ENCODE measurements at regions not wholly inside any gene's neighbourhood (a gene's known extent, or its start where the extent isn't known, plus 50 kb on each side); places are given as distances from the start of the nearest gene placed in this dataset.

GRCh38 chr15:67922106-67922675 lies 82.3 kb upstream of the RNU6-1 start:
- ChIA-PET CTCF (no interaction called here), POLR2A (no interaction called here)
- H3K36me3 ChIP-seq (ENCODE audit: control insufficient read depth in 2 of 2, insufficient read depth in 1 of 2, low read length in 2 of 2), result no peaks in the 10 kb centered on the region
- peaks cover 3% of the 10 kb centered on the region; the same call in 1 of the 2 replicates for H3K4me1 ChIP-seq (ENCODE audit: control insufficient read depth, insufficient read depth, low read length)
- H3K9me3 ChIP-seq (ENCODE audit: control insufficient read depth, insufficient read depth, low read depth, low read length), result no peaks in the 10 kb centered on the region
- TF ChIP-seq ZNF366 (tag by site-specific recombination; conservative IDR thresholded peaks at IDR 0.05) (no peak), ZNF529 (tag by site-specific recombination; IDR thresholded peaks at IDR 0.05; ENCODE audit: insufficient replicate concordance) (no peak), ATF2 (tag by site-specific recombination; IDR thresholded peaks at IDR 0.05; ENCODE audit: low read depth) (no peak), ZNF350 (tag by site-specific recombination; IDR thresholded peaks at IDR 0.05) (no peak), ZNF175 (tag by site-specific recombination; IDR thresholded peaks at IDR 0.05) (no peak)
- no peak overlapping the region for H3K4me3 ChIP-seq (ENCODE audit: low read depth, low read length)
- no peak overlapping the region for H3K27ac ChIP-seq (ENCODE audit: extremely low read depth, low read depth, low read length)

- Histone ChIP-seq H3K4me3 (ENCODE audit: low read depth, low read length) (no peak overlapping the region), H3K9me3 (ENCODE audit: control insufficient read depth, insufficient read depth, low read depth, low read length) (no peaks in the 10 kb centered on the region), H3K27ac (ENCODE audit: extremely low read depth, low read depth, low read length) (no peak overlapping the region), H3K4me1 (ENCODE audit: control insufficient read depth, insufficient read depth, low read length) (peaks cover 6% of the 10 kb centered on the region), H3K36me3 (ENCODE audit: control insufficient read depth in 2 of 2, insufficient read depth in 1 of 2, low read length in 2 of 2) (no peaks in the 10 kb centered on the region)
- TF ChIP-seq ZNF670 (tag by site-specific recombination; IDR thresholded peaks at IDR 0.05; ENCODE audit: low read depth) (no peak), ZNF146 (tag by site-specific recombination; IDR thresholded peaks at IDR 0.05) (no peak), REST (tag by site-specific recombination; IDR thresholded peaks at IDR 0.05) (no peak), ZNF266 (tag by site-specific recombination; IDR thresholded peaks at IDR 0.05; ENCODE audit: low read depth) (no peak), WT1 (tag by site-specific recombination; IDR thresholded peaks at IDR 0.05) (0 out of 2 replicates have a peak, but pooled peaks have one; percentile 20), ZNF629 (tag by site-specific recombination; IDR thresholded peaks at IDR 0.05) (no peak), ZNF214 (tag by site-specific recombination; IDR thresholded peaks at IDR 0.05; ENCODE audit: borderline replicate concordance) (no peak)
- CTCF ChIA-PET, result interaction anchor here (1.0 to 1.1 kb wide), 3 partner anchors 9 to 60 kb away, joined by 3 to 8 read pairs (median 3); no protein-coding TSS in a partner anchor
- POLR2A ChIA-PET, result no interaction called here
These were observed 83.4 kb upstream of the RNU6-1 start for GRCh38 chr15:67922971-67923945.

- 0 out of 2 replicates have a peak, but pooled peaks have one; percentile 37 for TF ChIP-seq ZNF335 (tag by site-specific recombination; conservative IDR thresholded peaks at IDR 0.05)
- TF ChIP-seq KLF16 (tag by site-specific recombination; IDR thresholded peaks at IDR 0.05), result no peak
- no peak overlapping the region for H3K4me3 ChIP-seq (ENCODE audit: low read depth, low read length)
- no peaks in the 10 kb centered on the region for H3K36me3 ChIP-seq (ENCODE audit: control insufficient read depth in 2 of 2, insufficient read depth in 1 of 2, low read length in 2 of 2)
- H3K4me1 ChIP-seq (ENCODE audit: control insufficient read depth, insufficient read depth, low read length), result peaks cover 6% of the 10 kb centered on the region
- no peak overlapping the region for H3K27ac ChIP-seq (ENCODE audit: extremely low read depth, low read depth, low read length)
- ChIA-PET CTCF (interaction anchor here (1.0 to 1.1 kb wide), 3 partner anchors 8 to 61 kb away, joined by 3 to 8 read pairs (median 3); no protein-coding TSS in a partner anchor), POLR2A (no interaction called here)
- no peaks in the 10 kb centered on the region for H3K9me3 ChIP-seq (ENCODE audit: control insufficient read depth, insufficient read depth, low read depth, low read length)
These were observed 84.6 kb upstream of the RNU6-1 start for GRCh38 chr15:67924359-67924974.

All from HEK293 (cell line).